ENCODE measurements at regions not wholly inside any gene's neighbourhood (a gene's known extent, or its start where the extent isn't known, plus 50 kb on each side); places are given as distances from the start of the nearest gene placed in this dataset.

DNA sequence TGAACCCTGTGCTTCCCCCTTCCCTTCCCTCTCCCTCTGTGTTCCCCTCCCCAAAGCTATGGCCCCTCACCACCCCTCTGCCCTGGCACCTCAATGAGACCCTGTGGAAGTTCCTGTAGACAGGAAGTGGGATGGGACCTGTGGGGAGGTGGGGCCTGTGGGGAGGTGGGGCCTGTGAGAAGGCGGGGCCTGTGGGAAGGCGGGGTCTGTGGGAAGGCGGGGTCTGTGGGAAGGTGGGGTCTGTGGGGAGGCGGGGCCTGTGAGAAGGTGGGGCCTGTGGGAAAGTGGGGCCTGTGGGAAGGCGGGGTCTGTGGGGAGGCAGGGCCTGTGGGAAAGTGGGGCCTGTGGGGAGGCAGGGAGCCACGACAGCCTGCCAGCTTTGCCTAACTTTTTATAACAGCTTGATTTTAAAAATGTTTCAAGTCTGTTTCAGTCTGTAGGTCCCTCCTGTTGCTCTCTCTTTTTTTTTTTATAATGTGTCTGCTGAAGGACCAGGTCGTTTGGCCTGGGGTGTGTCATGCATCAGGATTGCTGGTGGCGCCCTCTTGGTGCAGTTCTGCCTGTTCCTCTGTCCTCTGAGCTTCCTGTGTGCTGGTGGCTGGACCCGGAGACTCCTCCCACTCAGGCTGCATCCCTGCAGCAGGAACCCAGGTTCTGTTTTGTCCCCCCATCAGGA lies 70.5 kb upstream of the SLCO4A1 start:
- TF ChIP-seq, protein P1, sequence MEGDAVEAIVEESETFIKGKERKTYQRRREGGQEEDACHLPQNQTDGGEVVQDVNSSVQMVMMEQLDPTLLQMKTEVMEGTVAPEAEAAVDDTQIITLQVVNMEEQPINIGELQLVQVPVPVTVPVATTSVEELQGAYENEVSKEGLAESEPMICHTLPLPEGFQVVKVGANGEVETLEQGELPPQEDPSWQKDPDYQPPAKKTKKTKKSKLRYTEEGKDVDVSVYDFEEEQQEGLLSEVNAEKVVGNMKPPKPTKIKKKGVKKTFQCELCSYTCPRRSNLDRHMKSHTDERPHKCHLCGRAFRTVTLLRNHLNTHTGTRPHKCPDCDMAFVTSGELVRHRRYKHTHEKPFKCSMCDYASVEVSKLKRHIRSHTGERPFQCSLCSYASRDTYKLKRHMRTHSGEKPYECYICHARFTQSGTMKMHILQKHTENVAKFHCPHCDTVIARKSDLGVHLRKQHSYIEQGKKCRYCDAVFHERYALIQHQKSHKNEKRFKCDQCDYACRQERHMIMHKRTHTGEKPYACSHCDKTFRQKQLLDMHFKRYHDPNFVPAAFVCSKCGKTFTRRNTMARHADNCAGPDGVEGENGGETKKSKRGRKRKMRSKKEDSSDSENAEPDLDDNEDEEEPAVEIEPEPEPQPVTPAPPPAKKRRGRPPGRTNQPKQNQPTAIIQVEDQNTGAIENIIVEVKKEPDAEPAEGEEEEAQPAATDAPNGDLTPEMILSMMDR (IDR thresholded peaks at IDR 0.05; ENCODE audit: low read depth, low read length, poor library complexity, severe bottlenecking): peak; percentile 75
- no peak for TF ChIP-seq EZH2phosphoT487 (IDR thresholded peaks at IDR 0.05; ENCODE audit: borderline replicate concordance, low read length)
